ENCODE measurements at regions not wholly inside any gene's neighbourhood (a gene's known extent, or its start where the extent isn't known, plus 50 kb on each side); places are given as distances from the start of the nearest gene placed in this dataset.
"Not testable (repeated sequence)": the region's sequence is repeated elsewhere in the genome, so short reads cannot be mapped to it uniquely, and the experiment has no call there.

GRCh38 chr5:14944350-14944739 is 72.8 kb upstream of the ANKH start:
- no peak for DNase-seq (ENCODE audit: low read depth in 2 of 2)

- DNase-seq (ENCODE audit: low read depth in 2 of 2) = no peak
These were observed 70.6 kb upstream of the ANKH start for GRCh38 chr5:14942212-14942611.

- DNase-seq (ENCODE audit: low read depth in 2 of 2) = no peak
These were observed 65.7 kb upstream of the ANKH start for GRCh38 chr5:14937254-14937653.

GRCh38 chr5:14936588-14936987 is 65.0 kb upstream of the ANKH start:
- DNase-seq (ENCODE audit: low read depth in 2 of 2) = no peak

- DNase-seq (ENCODE audit: low read depth in 2 of 2) = no peak
These were observed 63.8 kb upstream of the ANKH start for GRCh38 chr5:14935341-14935740.

GRCh38 chr5:14932902-14933469 is 61.4 kb upstream of the ANKH start:
- DNase-seq (ENCODE audit: low read depth in 2 of 2) = no peak

- no peak for DNase-seq (ENCODE audit: low read depth in 2 of 2)
These were observed 58.9 kb upstream of the ANKH start for GRCh38 chr5:14930486-14930885.

GRCh38 chr5:14929293-14930065 is 57.9 kb upstream of the ANKH start:
- no peak for DNase-seq (ENCODE audit: low read depth in 2 of 2)

GRCh38 chr5:14928661-14929060 is 57.1 kb upstream of the ANKH start:
- DNase-seq (ENCODE audit: low read depth in 2 of 2) = no peak

- DNase-seq (ENCODE audit: low read depth in 2 of 2) = no peak
These were observed 53.7 kb upstream of the ANKH start for GRCh38 chr5:14925326-14925725.

GRCh38 chr5:14922952-14923351 is 51.4 kb upstream of the ANKH start:
- not testable (repeated sequence) for DNase-seq (ENCODE audit: low read depth in 2 of 2)

- no peak for DNase-seq (ENCODE audit: low read depth in 2 of 2)
These were observed 50.9 kb upstream of the ANKH start for GRCh38 chr5:14922456-14922855.

All from stimulated activated CD4-positive, alpha-beta T cell treated with anti-CD3 and anti-CD28 coated beads, Interleukin-1b, Interleukin-23, amount 100 ng/mL, for 1 hour (primary cell).